GM18867 (cell line): ENCODE measurements at regions not wholly inside any gene's neighbourhood (a gene's known extent, or its start where the extent isn't known, plus 50 kb on each side); places are given as distances from the start of the nearest gene placed in this dataset.

Experiments used
- ATAC-seq: cut with Tn5 transposase; IDR thresholded peaks from one replicate; pipeline ENCODE4 v1.9.1; 2021; ENCODE audit warnings: mild to moderate bottlenecking, moderate library complexity; ENCODE audit not compliant: unreplicated experiment

DNA sequence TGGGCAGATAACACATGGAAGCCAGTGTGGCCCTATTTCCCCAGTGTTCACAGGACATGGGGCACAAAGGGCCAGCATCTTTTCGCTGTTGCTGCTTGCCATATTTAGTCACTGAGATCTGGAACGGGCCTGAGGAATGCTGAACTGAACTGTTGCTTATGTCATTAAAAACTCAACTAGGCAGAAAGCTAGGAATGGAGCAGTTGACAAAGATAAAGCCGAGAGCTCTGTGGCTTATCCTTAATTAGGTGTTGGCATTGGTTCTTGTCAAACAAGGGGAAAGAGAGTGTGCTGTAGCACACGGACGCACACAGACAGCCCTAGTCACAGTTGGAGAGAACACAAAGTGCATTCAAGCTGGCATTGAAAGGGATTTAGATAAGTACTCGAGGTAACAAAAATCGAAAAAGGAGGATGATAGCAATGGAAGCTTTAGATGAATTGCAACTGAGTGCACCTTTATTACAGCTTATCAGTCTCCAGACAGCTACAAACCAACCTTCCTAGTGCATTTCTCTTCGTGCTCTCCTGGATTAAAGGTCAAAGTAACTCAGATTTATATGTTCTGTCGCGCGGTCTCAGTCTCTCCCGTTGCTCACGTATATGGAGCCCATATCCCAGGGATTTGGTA, 450.2 kb upstream of the ZNF608 start:
- ATAC-seq = no peak

DNA sequence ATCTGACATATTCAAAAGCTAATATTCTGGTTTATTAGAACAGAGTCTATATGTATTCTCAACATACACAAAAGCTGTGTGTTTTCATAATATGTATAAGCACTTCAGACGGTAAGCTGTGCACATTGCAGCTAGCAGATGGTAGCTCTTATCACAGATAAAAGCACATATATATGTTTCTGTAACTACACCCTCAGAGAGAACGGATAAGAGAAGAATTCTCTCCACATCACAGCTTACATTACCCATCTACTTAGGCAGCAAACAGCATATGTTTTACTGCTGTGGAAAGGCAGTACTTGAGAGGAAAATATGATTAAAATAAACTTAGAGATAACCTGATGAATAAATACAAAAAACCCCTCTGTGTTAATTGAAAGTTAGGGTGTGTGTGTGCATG, 450.9 kb upstream of the ZNF608 start:
- ATAC-seq = no peak

DNA sequence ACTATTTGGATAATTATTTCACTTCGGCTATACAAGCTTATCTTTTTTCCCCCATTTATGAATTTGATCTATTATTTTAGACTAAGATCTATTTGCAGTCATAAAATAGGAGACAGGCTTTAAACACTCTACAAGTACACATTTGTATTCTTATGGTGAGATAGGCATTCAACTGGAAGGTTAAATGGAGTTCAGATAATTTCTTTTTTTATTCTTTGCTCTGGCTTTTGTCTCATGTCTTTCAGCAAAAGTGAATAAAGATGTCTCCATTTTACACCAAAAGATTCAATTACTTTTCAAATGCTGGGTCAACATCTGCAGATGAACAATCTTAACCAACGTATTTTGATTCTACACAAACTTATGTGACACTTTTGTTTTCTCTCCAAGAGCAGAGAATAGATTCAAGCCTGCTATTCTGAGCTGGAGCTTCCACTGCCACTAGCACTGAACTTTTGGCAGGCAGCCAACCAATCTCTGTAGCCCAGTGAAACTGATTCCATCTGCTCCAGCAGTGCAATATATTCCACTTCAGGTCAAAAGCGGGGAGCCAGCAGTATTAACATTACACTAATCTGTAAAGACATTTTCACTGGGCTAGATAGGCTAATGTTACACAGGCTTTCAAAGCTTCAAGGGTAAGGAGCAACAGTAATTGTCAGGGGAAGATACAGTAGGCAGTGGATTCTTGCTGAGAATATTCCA, 452.0 kb upstream of the ZNF608 start:
- no peak for ATAC-seq

GRCh38 chr5:125199373-125199772, 452.9 kb upstream of the ZNF608 start:
- ATAC-seq = no peak

DNA sequence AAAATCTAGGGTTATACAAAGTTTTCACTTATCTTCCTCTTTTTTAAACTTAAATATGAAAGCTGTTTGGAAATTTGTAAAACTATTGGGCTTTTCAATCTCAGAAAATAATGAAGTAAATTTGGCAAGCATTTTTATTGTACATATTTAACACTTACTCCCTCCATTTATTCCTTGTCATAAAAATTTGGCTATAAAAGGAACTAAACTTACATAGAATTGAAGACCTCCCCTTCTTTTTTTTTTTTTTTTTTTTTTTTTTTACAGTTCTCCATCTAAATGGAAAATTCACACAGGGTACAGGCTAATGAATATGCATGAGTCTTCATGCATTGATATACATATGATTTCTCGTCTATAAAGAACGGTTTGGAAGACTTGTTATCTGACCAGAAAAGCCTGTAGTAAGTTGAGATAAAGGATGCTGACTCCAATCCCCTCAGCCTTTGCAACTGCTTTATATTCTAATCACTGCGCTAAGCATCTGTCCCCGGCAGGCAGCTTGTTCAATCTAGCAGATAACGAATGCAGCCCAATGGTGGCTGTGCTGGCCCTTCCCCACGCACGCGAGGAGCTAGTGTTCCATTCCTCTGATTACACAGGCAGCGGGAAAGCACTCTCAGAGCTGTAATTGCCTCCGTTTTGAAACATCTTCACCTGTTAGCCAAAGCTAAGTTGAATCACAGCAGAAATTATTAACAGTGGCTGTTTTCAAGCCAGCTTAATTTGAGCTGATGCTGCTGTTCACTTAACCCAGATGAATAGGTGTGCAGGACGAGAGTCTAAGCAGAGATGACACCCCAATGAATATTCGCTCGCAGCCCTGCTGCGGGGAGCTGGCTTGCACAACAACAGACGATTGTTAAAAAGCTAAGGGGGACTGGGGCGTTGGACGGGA, 453.8 kb upstream of the ZNF608 start:
- ATAC-seq = peak; percentile 64

DNA sequence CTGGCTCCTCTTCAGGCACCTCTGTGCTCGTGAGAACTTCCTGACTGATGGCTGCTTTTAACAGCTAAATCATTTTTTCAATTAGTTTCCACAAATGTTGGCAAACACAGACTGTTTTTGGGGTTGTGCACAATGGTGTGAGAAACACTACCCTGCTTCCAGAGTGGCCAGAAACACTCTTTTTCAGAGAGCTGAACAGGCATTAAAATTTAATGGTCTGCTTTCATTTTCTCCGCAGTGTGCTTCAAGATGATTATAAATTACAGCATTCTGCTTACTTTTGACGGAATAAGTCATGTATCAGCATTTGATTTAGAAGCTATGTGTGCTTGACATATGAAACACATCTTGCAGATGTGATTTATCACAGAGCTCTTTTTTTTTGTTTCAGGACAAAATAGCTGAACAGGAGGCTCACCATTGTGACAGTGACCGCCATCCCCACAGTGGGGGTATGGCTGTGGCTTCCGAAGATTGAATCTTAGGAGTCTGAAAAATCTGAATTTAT, 454.5 kb upstream of the ZNF608 start:
- ATAC-seq = no peak

DNA sequence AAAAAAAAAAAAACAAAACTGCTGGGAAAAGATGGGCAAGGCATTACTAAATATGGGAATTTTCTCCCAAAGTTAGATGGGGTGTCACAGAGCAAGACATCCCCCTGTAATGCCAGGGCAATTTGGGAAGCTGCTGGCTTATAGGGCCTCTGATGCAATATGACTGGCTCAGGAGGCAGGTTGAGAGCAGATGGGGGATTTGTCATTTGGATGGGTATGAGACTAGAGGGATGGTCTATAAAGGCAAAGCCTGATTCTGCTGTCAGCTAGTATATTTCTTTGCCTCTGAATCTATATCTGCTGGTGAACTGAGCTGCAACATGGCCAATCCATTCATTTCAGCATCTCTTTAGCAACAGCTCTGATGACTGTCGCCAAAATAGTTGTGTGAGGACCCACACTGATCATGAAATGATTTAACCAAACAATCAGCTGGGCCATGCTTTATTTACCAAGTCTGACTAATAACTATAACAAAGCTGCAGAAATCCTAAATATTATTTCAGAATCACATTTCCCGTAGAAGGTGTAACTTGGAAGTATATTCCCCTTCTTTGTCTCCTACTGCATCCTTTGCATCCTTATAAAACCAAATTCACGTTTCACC, 455.1 kb upstream of the ZNF608 start:
- no peak for ATAC-seq

GRCh38 chr5:125202353-125202752, 455.9 kb upstream of the ZNF608 start:
- no peak for ATAC-seq

DNA sequence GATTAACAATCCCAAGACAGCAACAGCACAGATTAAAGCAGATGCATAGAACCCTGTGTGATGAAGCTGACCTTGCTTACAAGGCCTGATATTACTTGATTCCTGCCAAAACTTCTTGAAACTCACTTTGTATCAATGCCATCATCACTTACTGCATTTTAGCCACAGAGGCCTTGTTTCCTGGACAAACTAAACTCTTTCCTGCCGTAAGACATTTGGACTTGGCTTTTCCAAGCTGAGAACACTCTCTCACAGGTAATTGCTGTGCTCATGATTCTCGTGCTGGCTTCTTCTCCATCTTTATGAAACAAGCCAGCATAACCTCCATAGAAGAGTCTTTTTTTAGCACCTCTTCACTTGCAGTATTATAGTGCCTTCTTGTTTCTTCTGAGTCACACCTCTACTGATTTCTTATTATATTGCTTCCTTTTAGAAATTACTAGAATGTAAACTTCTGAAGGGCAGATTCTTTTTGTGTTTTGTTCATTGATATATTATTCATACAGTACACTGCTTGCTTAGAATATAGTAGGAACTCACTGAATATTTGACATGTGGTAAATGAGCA, 456.5 kb upstream of the ZNF608 start:
- no peak for ATAC-seq

DNA sequence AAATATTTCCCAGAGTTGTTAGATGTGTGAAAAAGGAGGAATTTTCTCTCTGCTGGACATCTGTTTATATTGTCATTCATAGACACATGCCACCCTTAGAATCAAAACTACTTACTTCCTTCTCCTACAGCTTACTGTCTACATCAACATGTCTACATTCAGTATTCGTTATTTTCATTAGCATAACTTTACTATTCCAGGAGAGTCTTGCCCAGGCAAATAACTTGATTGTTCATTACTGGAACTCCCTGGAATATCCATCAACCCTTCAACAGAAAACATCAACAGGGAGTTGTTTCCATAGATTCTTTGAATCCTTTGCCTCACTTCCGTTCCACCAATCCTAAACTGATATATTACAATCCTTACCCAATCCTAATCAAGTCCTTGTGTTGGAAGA, 457.5 kb upstream of the ZNF608 start:
- ATAC-seq = no peak

DNA sequence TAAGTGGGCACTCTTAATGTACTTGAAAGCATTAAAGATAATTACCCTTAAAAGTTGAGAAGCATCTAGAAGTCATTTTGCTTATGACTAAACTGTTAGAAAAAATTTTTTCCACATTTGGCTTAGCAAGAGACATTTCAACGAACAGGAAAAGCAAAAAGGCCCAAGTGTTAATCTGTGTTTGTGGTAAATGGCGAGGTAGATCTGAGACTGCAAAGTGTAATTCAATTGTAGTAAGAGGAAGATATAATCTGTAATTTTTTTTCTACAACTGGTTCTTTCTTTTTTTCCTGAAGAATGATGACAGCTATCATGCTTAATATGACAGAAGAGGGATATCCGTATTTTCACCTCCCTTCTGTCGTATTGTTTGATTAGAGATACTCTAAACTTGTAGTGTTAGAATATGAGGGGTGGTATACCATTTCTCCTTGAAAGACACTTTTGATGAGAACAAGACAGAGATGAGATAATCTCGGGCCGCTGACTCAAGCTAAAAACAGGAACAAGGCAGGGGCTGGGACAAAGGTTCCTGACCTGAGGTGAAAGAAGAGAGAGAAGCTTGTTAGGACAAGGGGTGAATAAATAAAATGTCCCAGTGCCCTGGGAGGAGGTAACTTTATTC, 459.3 kb upstream of the ZNF608 start:
- no peak for ATAC-seq

DNA sequence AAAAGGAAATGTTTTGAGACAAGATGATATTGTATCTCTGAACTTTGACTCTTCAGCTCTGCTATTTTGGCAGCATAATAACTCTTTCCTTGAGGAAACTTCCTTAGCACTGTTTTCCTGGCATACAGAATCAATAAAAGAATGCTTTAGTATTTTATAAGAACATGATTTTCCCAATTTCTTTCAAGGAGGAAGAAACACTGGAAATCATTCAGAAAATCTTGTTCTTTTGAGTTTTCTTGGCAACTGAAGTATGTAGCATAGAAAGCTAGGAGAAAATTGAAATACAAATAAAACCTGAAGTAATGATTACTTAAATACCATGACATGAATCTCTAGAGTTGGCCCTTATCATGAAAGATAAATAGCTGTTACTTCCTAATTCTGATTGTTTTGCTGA, 461.4 kb upstream of the ZNF608 start:
- ATAC-seq = no peak

DNA sequence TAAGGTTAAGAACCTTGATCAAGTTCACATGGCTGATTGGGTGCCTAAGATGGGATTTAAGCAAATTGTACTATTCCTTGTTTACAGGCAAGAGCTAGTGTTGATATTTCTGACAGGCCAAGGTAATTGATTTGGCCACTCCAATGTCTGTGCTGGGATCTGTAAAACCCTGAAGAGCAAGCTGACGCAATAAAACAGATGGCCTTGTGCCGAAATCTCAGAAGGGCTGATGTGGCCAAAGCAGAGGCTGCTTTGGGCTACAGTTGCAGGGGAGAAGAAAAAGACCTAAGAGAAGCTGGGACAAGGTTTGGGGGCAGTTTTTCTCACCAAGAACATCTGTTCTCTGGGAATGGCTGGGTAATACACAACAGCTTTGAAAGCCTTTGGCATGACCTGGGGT, 463.2 kb upstream of the ZNF608 start:
- no peak for ATAC-seq

DNA sequence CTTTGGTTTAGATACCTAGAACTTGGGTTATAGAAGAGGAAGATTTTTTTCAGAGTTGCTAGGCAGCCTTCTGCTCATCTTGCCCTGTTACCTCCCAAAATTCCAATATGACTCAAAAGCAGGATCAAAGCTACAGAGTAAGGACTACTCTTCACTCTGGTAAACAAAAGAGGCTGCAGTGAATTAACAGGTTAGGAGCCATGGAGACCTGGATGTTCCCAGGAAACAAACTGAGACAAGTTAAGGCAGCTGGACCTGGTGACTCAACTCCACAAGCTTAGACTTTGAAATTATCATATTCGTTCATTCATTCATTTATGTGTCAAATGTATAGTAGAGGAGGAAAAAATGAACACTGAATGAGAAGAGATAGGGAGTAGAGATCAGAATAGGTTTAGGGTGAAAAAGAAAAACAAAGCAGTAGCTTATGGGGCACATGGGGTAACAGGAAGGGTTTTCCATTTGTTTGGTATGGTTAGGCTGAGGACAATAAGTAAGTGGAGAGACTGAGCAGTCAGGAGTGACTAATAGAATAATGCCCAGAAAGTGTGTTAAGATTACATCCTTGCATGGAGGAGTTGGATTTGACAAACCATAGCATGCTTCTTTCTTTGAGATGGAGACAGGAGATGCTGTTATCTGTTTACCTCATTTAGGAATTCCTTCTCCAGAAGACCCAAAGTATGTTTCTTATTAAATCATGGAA, 464.0 kb upstream of the ZNF608 start:
- ATAC-seq = no peak

- ATAC-seq = peak; percentile 100
These were observed 467.6 kb upstream of the ZNF608 start for GRCh38 chr5:125214080-125214479.

DNA sequence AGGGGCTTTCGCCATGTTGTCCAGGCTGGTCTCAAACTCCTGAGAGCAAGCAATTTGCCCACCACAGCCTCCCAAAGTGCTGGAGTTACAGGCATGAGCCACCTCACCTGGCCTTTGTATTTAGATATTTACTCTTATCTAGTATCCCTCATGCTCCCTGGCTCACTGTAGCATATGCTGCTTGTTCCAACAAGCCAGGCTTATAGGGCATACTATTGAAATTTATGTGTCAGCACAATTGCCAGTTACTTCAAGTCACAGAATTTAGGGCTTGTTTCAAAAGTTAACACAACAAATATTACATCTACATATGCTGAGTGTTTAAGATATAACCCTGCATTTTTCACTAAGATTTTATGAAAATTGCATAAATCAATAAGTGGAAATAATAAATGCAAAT, 469.2 kb upstream of the ZNF608 start:
- ATAC-seq = no peak

GRCh38 chr5:125219710-125220109, 473.3 kb upstream of the ZNF608 start:
- ATAC-seq = no peak

GRCh38 chr5:125220284-125220683, 473.8 kb upstream of the ZNF608 start:
- no peak for ATAC-seq

GRCh38 chr5:125222597-125223240, 476.3 kb upstream of the ZNF608 start:
- no peak for ATAC-seq
